GM23338 (cell line): ENCODE measurements at regions not wholly inside any gene's neighbourhood (a gene's known extent, or its start where the extent isn't known, plus 50 kb on each side); places are given as distances from the start of the nearest gene placed in this dataset.

ENCODE experiments used
- CREB1 ChIP-seq: fragments of 250-450 bp; sonication (Bioruptor Pico); IDR thresholded peaks from 2 replicates; pipeline ENCODE4 v1.5.0; 2020; ENCODE audit warnings: low read depth, mild to moderate bottlenecking, moderate library complexity
- EZH2 ChIP-seq: fragments of 200-600 bp; sonication (generic); IDR thresholded peaks from one replicate; pipeline ENCODE4 v1.8.0; 2017; ENCODE audit warnings: antibody characterized with exemption, mild to moderate bottlenecking, low read depth; ENCODE audit not compliant: unreplicated experiment
- POLR2AphosphoS5 ChIP-seq: IDR thresholded peaks from 2 replicates; pipeline ENCODE4 v1.6.1; 2016; ENCODE audit warnings: antibody characterized with exemption, low read depth
- STAT1 ChIP-seq: IDR thresholded peaks from one replicate; pipeline ENCODE4 v1.6.1; 2016; ENCODE audit warnings: antibody characterized with exemption; ENCODE audit not compliant: unreplicated experiment
- TF ChIP-seq, protein P1 (sequence below), 2 experiments: fragments of 200-600 bp in 1 of 2; sonication (generic) in 1 of 2; conservative IDR thresholded peaks; 2 replicates each; pipeline versions ENCODE4 v1.5.1 to v1.6.1; 2016 to 2017; ENCODE audit warnings: antibody characterized with exemption in 2 of 2, low read depth in 2 of 2, mild to moderate bottlenecking in 2 of 2, moderate library complexity in 1 of 2

DNA sequence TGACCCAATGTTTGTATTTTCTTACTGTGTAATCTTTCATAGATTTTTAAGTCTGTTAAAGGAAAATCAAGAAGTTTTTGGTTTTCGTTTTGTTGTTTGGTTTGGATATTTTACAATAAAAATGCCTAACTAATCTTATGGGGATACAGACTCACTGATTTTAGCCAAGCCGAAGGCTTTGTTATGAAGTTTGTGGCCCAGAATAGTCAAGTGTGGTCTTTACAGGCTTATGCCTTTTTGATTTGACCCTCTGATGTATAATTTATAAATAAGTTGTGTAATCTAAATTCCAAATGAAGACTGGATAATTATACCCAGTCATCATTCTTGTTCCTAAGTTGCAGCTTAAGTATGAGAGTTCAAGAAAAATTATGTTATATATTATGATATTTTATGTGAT lies 739.3 kb downstream of the ADGRL2 start:
- TF ChIP-seq, protein P1, sequence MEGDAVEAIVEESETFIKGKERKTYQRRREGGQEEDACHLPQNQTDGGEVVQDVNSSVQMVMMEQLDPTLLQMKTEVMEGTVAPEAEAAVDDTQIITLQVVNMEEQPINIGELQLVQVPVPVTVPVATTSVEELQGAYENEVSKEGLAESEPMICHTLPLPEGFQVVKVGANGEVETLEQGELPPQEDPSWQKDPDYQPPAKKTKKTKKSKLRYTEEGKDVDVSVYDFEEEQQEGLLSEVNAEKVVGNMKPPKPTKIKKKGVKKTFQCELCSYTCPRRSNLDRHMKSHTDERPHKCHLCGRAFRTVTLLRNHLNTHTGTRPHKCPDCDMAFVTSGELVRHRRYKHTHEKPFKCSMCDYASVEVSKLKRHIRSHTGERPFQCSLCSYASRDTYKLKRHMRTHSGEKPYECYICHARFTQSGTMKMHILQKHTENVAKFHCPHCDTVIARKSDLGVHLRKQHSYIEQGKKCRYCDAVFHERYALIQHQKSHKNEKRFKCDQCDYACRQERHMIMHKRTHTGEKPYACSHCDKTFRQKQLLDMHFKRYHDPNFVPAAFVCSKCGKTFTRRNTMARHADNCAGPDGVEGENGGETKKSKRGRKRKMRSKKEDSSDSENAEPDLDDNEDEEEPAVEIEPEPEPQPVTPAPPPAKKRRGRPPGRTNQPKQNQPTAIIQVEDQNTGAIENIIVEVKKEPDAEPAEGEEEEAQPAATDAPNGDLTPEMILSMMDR (conservative IDR thresholded peaks at IDR 0.05; ENCODE audit: low read depth in 2 of 2): no peak
- no peak for TF ChIP-seq CREB1 (CRISPR knock-in tag)
- no peak for TF ChIP-seq STAT1
- no peak for TF ChIP-seq EZH2
- no peak for TF ChIP-seq POLR2AphosphoS5
